Panc1 (cell line): ENCODE measurements at regions not wholly inside any gene's neighbourhood (a gene's known extent, or its start where the extent isn't known, plus 50 kb on each side); places are given as distances from the start of the nearest gene placed in this dataset.

ENCODE experiments used
- ATAC-seq: fragments of 200-7000 bp; cut with Tn5 transposase; 2 replicates; pipeline ENCODE4 v1.9.1; 2020; ENCODE audit warnings: mild to moderate bottlenecking, moderate library complexity
- BruUV-seq: library from RNA; stranded (reverse); fragments of 400-500 nt; replicated peaks from 2 replicates; lab custom pipeline; 2021; lab: Mats Ljungman, UMichigan
- CTCF ChIA-PET: fragments of 300-600 bp; sonication (Branson Sonifier 250); formaldehyde crosslinking; loops from one replicate; lab custom pipeline; 2022; ENCODE audit warnings: antibody characterized with exemption; lab: Charles Lee
- POLR2A ChIA-PET: fragments of 300-600 bp; sonication (Branson Sonifier 250); formaldehyde crosslinking; loops from one replicate; lab custom pipeline; 2022; ENCODE audit warnings: antibody characterized with exemption; lab: Charles Lee
- DNase-seq: peaks from one replicate; pipeline ENCODE4 v3.0.0-alpha.2; 2010; ENCODE audit warnings: low read depth, low spot score
- H3K27ac ChIP-seq: 2 replicates; pipeline ENCODE4 v1.5.1; 2011; ENCODE audit warnings: mild to moderate bottlenecking, low read length, inconsistent platforms
- H3K27me3 ChIP-seq: fragments of 200-500 bp; sonication (Bioruptor generic); 2 replicates; pipeline ENCODE4 v1.6.0; 2014; ENCODE audit warnings: low read length, inconsistent platforms; ENCODE audit not compliant: control insufficient read depth, insufficient read depth
- H3K36me3 ChIP-seq: fragments of 200-500 bp; sonication (Bioruptor generic); 2 replicates; pipeline ENCODE4 v1.5.1; 2014; ENCODE audit warnings: inconsistent platforms, mild to moderate bottlenecking, low read length, moderate library complexity; ENCODE audit not compliant: control insufficient read depth, insufficient read depth
- H3K4me1 ChIP-seq: 2 replicates; pipeline ENCODE4 v1.5.1; 2011; ENCODE audit warnings: inconsistent platforms, mild to moderate bottlenecking, low read length, moderate library complexity; ENCODE audit not compliant: control insufficient read depth, insufficient read depth
- H3K4me3 ChIP-seq, 2 experiments: 2 replicates each; pipeline ENCODE4 v1.5.1; 2011 to 2012; ENCODE audit warnings: low read depth in 2 of 2, low read length in 2 of 2, mild to moderate bottlenecking in 2 of 2, inconsistent platforms in 1 of 2, moderate library complexity in 1 of 2
- H3K9me3 ChIP-seq: fragments of 200-500 bp; sonication (Bioruptor generic); 2 replicates; pipeline ENCODE4 v1.5.1; 2014; ENCODE audit warnings: low read depth, mild to moderate bottlenecking, inconsistent platforms, low read length, moderate library complexity; ENCODE audit not compliant: control insufficient read depth, insufficient read depth
- CTCF ChIP-seq: fragments of 450-650 bp; IDR thresholded peaks from 2 replicates; pipeline ENCODE4 v1.5.1; 2017; ENCODE audit warnings: mild to moderate bottlenecking
- POLR2AphosphoS5 ChIP-seq: IDR thresholded peaks from 2 replicates; pipeline ENCODE4 v1.6.1; 2012; ENCODE audit warnings: mild to moderate bottlenecking, low read depth, low read length, moderate library complexity
- REST ChIP-seq, 2 experiments: IDR thresholded peaks; 2 replicates each; pipeline ENCODE4 v1.6.1; 2011 to 2012; ENCODE audit warnings: low read depth in 2 of 2, control low read depth in 1 of 2, low read length in 1 of 2, mild to moderate bottlenecking in 1 of 2, moderate library complexity in 1 of 2; ENCODE audit not compliant: insufficient read depth in 1 of 2
- SIN3A ChIP-seq: IDR thresholded peaks from 2 replicates; pipeline ENCODE4 v1.6.1; 2012; ENCODE audit warnings: low read depth, mild to moderate bottlenecking, low read length, moderate library complexity, borderline replicate concordance; ENCODE audit not compliant: insufficient read depth
- TCF7L2 ChIP-seq: IDR thresholded peaks from 2 replicates; pipeline ENCODE4 v1.6.1; 2011; ENCODE audit warnings: mild to moderate bottlenecking, low read depth, low read length, inconsistent platforms
- in situ Hi-C: cut with HindIII; loops from 2 replicates; pipeline ENCODE4 v1.10.0; 2016; ENCODE audit warnings: low sequenced_read_pairs, low pct_unique_long_range_greater_than_20kb
- intact Hi-C: fragments of 100-400 bp; cut with micrococcal nuclease; formaldehyde crosslinking; loops from one replicate; pipeline ENCODE4 v1.10.0; 2022; ENCODE audit not compliant: unreplicated experiment

GRCh38 chr12:118611770-118612169, 235.4 kb downstream of the SUDS3 start:
- no peaks in the 10 kb centered on the region for H3K27me3 ChIP-seq
- TF ChIP-seq SIN3A, result no peak
- no peak for TF ChIP-seq POLR2AphosphoS5
- TF ChIP-seq REST (IDR thresholded peaks at IDR 0.05; ENCODE audit: insufficient read depth in 1 of 2, low read depth in 2 of 2, low read length in 1 of 2), result no peak
- TF ChIP-seq CTCF, result no peak
- TF ChIP-seq TCF7L2, result no peak
- no peaks in the 10 kb centered on the region for H3K4me1 ChIP-seq
- 0 out of 2 replicates have a peak, but pooled peaks cover 3% of the 10 kb centered on the region for H3K9me3 ChIP-seq
- intact Hi-C loops (no loop called here), in situ Hi-C loops (no loop called here)
- no peak for DNase-seq
- ChIA-PET POLR2A (no interaction called here), CTCF (no interaction called here)
- H3K4me3 ChIP-seq, result no peak overlapping the region
- H3K36me3 ChIP-seq, result no peaks in the 10 kb centered on the region
- H3K27ac ChIP-seq, result no peak overlapping the region
- no peak for ATAC-seq
- BruUV-seq, result no TSS peak

GRCh38 chr12:118617611-118618450, 241.5 kb downstream of the SUDS3 start:
- CTCF ChIA-PET, result no interaction called here
- TF ChIP-seq POLR2AphosphoS5 (no peak), TCF7L2 (no peak), REST (IDR thresholded peaks at IDR 0.05; ENCODE audit: insufficient read depth in 1 of 2, low read depth in 2 of 2, low read length in 1 of 2) (no peak), SIN3A (no peak), CTCF (no peak)
- ATAC-seq (no peak), DNase-seq (no peak)
- no peaks in the 10 kb centered on the region for H3K27me3 ChIP-seq
- POLR2A ChIA-PET, result interaction anchor here (0.7 kb wide), 1 partner anchor 9 kb away, joined by 3 read pairs; no protein-coding TSS in a partner anchor
- no peak overlapping the region for H3K27ac ChIP-seq
- H3K36me3 ChIP-seq, result no peaks in the 10 kb centered on the region
- intact Hi-C loops, result no loop called here
- in situ Hi-C loops, result no loop called here
- BruUV-seq, result no TSS peak
- H3K9me3 ChIP-seq, result 0 out of 2 replicates have a peak, but pooled peaks cover 3% of the 10 kb centered on the region
- no peak overlapping the region for H3K4me3 ChIP-seq
- no peaks in the 10 kb centered on the region for H3K4me1 ChIP-seq
